ENCODE measurements at regions not wholly inside any gene's neighbourhood (a gene's known extent, or its start where the extent isn't known, plus 50 kb on each side); places are given as distances from the start of the nearest gene placed in this dataset.
A peak's percentile ranks its signal among the peaks of the same experiment; 100 is the strongest.

GRCh38 chr12:46432325-46432724, 59.8 kb upstream of the SLC38A2 start:
- no peak for FAIRE-seq
- no peak for DNase-seq (ENCODE audit: low spot score)

GRCh38 chr12:46430340-46430948, 57.9 kb upstream of the SLC38A2 start:
- DNase-seq (ENCODE audit: low spot score) (peak; percentile 79), FAIRE-seq (peak; percentile 90)
